Activated B cell treated with CpG ODN at 0.5 μM for 24 hours (primary cell): ENCODE measurements at regions not wholly inside any gene's neighbourhood (a gene's known extent, or its start where the extent isn't known, plus 50 kb on each side); places are given as distances from the start of the nearest gene placed in this dataset.
"Not testable (repeated sequence)": the region's sequence is repeated elsewhere in the genome, so short reads cannot be mapped to it uniquely, and the experiment has no call there.

Experiments
- ATAC-seq: fragments of 200-7000 bp; cut with Tn5 transposase; one replicate; pipeline ENCODE4 v1.10.0; 2021; ENCODE audit warnings: low read depth, mild to moderate bottlenecking, moderate library complexity
- CTCF ChIA-PET: fragments of 350-600 bp; sonication (Branson Sonifier 250); formaldehyde crosslinking; loops from one replicate; lab custom pipeline; 2021; ENCODE audit warnings: antibody characterized with exemption; lab: Charles Lee
- POLR2A ChIA-PET: fragments of 350-600 bp; sonication (Branson Sonifier 250); formaldehyde crosslinking; loops from one replicate; lab custom pipeline; 2021; ENCODE audit warnings: antibody characterized with exemption; lab: Charles Lee
- DNase-seq: peaks from one replicate; pipeline ENCODE4 v3.0.0; 2022
- H3K27ac Mint-ChIP-seq: one replicate; pipeline ENCODE4 v1.8.0; 2020; ENCODE audit warnings: mixed read lengths
- H3K27me3 Mint-ChIP-seq: one replicate; pipeline ENCODE4 v1.8.0; 2021; ENCODE audit warnings: mixed read lengths
- H3K36me3 Mint-ChIP-seq: one replicate; pipeline ENCODE4 v1.8.0; 2021; ENCODE audit warnings: low read depth, mixed read lengths
- H3K4me1 Mint-ChIP-seq: one replicate; pipeline ENCODE4 v1.8.0; 2021; ENCODE audit warnings: mixed read lengths
- H3K4me3 Mint-ChIP-seq: one replicate; pipeline ENCODE4 v1.8.0; 2020; ENCODE audit warnings: mild to moderate bottlenecking, mixed read lengths
- H3K9me3 Mint-ChIP-seq: one replicate; pipeline ENCODE4 v1.8.0; 2020; ENCODE audit warnings: mixed read lengths
- intact Hi-C: fragments of 100-400 bp; cut with micrococcal nuclease; formaldehyde crosslinking; loops from one replicate; pipeline ENCODE4 v1.15.1; 2024
- TF ChIP-seq, protein P1 (sequence below): fragments of 200-600 bp; IDR thresholded peaks from one replicate; pipeline ENCODE4 v1.8.0; 2022; ENCODE audit warnings: antibody characterized with exemption, mild to moderate bottlenecking

DNA sequence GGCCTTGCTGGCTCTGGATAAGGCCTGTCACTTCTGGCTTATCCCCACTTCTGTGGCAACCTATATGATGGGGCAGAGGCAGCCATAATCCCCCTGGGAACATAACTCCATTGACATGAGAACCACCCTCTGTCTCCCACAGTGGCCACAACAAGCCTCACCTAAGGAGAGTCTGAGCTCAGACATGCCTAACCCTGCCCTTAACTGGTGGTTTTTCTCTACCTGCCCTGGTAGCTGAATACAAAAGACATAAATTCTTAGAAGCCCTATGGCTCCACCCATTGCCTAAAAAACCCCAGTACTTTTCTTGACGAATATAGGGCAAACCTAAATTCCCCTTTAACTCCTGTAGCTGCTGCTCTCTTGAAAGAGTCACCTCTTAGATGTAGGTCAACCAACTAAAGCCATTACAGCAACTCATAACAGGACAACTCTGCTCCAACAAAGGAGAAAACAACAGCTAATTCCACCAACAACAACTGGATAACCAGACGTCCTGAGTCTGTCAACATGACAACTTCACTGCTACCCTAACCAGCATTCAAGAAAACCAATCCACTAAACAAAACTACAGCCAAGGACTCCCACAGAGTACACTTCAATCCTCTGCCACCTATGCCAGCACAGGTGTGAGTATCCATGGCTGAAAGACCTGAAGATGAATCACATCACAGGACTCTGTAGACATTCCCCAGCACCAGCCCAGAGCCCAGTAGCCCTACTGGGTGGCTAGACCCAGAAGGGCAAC is 427.7 kb downstream of the PRELID2 start:
- ATAC-seq (no peak), DNase-seq (no peak)
- no peaks in the 10 kb centered on the region for H3K27me3 Mint-ChIP-seq
- no peak overlapping the region for H3K4me3 Mint-ChIP-seq
- ChIA-PET CTCF (no interaction called here), POLR2A (no interaction called here)
- no peak overlapping the region for H3K27ac Mint-ChIP-seq
- intact Hi-C loops, result no loop called here
- no peaks in the 10 kb centered on the region for H3K36me3 Mint-ChIP-seq
- TF ChIP-seq, protein P1, sequence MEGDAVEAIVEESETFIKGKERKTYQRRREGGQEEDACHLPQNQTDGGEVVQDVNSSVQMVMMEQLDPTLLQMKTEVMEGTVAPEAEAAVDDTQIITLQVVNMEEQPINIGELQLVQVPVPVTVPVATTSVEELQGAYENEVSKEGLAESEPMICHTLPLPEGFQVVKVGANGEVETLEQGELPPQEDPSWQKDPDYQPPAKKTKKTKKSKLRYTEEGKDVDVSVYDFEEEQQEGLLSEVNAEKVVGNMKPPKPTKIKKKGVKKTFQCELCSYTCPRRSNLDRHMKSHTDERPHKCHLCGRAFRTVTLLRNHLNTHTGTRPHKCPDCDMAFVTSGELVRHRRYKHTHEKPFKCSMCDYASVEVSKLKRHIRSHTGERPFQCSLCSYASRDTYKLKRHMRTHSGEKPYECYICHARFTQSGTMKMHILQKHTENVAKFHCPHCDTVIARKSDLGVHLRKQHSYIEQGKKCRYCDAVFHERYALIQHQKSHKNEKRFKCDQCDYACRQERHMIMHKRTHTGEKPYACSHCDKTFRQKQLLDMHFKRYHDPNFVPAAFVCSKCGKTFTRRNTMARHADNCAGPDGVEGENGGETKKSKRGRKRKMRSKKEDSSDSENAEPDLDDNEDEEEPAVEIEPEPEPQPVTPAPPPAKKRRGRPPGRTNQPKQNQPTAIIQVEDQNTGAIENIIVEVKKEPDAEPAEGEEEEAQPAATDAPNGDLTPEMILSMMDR, result no peak
- H3K9me3 Mint-ChIP-seq, result peaks cover 25% of the 10 kb centered on the region
- no peaks in the 10 kb centered on the region for H3K4me1 Mint-ChIP-seq

DNA sequence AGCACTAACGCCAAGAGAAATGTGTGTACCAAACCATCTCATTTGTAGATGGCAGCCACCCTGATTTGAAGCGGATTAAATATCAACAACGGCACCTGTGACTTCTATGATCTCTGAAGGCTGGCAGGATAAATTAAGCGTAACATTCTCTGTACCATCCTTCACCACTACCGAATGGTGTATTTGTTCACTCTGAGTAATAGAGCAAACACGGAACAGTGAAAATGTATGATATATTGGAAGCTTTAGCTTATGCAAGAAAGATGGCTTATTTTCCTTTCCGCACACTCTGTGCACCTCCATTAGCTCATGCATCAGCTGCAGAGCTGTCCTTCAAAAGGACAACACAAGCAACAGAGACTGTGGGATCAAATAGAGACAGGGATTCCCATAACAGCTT is 431.1 kb downstream of the PRELID2 start:
- DNase-seq (no peak), ATAC-seq (no peak)
- Mint-ChIP-seq H3K36me3 (no peaks in the 10 kb centered on the region), H3K4me1 (no peaks in the 10 kb centered on the region), H3K4me3 (no peak overlapping the region), H3K27me3 (no peaks in the 10 kb centered on the region), H3K27ac (no peak overlapping the region), H3K9me3 (peaks cover 13% of the 10 kb centered on the region)
- ChIA-PET POLR2A (no interaction called here), CTCF (no interaction called here)
- intact Hi-C loops, result no loop called here
- TF ChIP-seq, protein P1, result no peak

DNA sequence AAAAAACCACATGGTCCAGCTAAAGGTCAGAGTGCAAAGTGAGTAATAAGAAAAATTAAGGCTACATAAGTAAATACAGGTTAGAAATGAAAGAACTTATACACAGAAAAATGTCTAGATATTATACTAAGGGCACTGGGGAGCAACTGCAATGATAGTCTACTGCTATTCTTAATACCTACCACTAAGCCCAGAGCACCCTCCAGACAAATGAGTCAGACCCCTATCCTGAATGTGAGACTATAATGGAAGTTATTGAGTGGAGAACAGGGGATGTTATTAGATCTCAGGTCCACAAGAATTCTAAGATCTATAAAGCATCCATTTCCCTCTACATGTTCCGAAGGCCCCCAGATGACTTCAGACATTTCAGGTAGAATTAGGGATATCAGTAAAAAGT is 438.3 kb downstream of the PRELID2 start:
- CTCF ChIA-PET, result no interaction called here

GRCh38 chr5:145395151-145395550 is 440.0 kb downstream of the PRELID2 start:
- H3K27ac Mint-ChIP-seq, H3K4me3 Mint-ChIP-seq, H3K36me3 Mint-ChIP-seq, ATAC-seq, H3K4me1 Mint-ChIP-seq, H3K27me3 Mint-ChIP-seq, CTCF ChIA-PET, intact Hi-C loops, DNase-seq, POLR2A ChIA-PET, H3K9me3 Mint-ChIP-seq: not testable (repeated sequence)

More for the DNA sequence above, 438.3 kb downstream of the PRELID2 start:
- no peaks in the 10 kb centered on the region for H3K36me3 Mint-ChIP-seq
- no peak overlapping the region for H3K4me3 Mint-ChIP-seq
- DNase-seq (no peak), ATAC-seq (no peak)
- TF ChIP-seq, protein P1, result no peak
- intact Hi-C loops, result no loop called here
- POLR2A ChIA-PET, result no interaction called here
- H3K9me3 Mint-ChIP-seq, result peaks cover 10% of the 10 kb centered on the region
- no peaks in the 10 kb centered on the region for H3K4me1 Mint-ChIP-seq
- H3K27ac Mint-ChIP-seq, result no peak overlapping the region
- H3K27me3 Mint-ChIP-seq, result no peaks in the 10 kb centered on the region

- no peak overlapping the region for H3K27ac Mint-ChIP-seq
- H3K36me3 Mint-ChIP-seq, result no peaks in the 10 kb centered on the region
- H3K4me1 Mint-ChIP-seq, result no peaks in the 10 kb centered on the region
- H3K4me3 Mint-ChIP-seq, result no peak overlapping the region
- ATAC-seq (no peak), DNase-seq (no peak)
- H3K9me3 Mint-ChIP-seq, result peaks cover 13% of the 10 kb centered on the region
- POLR2A ChIA-PET, result no interaction called here
- CTCF ChIA-PET, result no interaction called here
- intact Hi-C loops, result no loop called here
- H3K27me3 Mint-ChIP-seq, result no peaks in the 10 kb centered on the region
- TF ChIP-seq, protein P1, result no peak
Measured at GRCh38 chr5:145393426-145393825, 441.7 kb downstream of the PRELID2 start.

GRCh38 chr5:145389047-145389446 is 446.1 kb downstream of the PRELID2 start:
- Mint-ChIP-seq H3K27ac (no peak overlapping the region), H3K27me3 (no peaks in the 10 kb centered on the region), H3K4me1 (no peaks in the 10 kb centered on the region), H3K9me3 (peaks cover 15% of the 10 kb centered on the region), H3K36me3 (no peaks in the 10 kb centered on the region), H3K4me3 (no peak overlapping the region)
- TF ChIP-seq, protein P1, result no peak
- DNase-seq, result no peak
- ATAC-seq, result no peak
- intact Hi-C loops, result no loop called here
- CTCF ChIA-PET, result no interaction called here
- POLR2A ChIA-PET, result no interaction called here
